ENCODE measurements at regions not wholly inside any gene's neighbourhood (a gene's known extent, or its start where the extent isn't known, plus 50 kb on each side); places are given as distances from the start of the nearest gene placed in this dataset.
"Not testable (repeated sequence)": the region's sequence is repeated elsewhere in the genome, so short reads cannot be mapped to it uniquely, and the experiment has no call there.

GRCh38 chr15:20215700-20216099, 325.9 kb downstream of the GOLGA6L6 start:
- TF ChIP-seq CTCF (IDR thresholded peaks at IDR 0.05); REST (IDR thresholded peaks at IDR 0.05; ENCODE audit: insufficient read depth in 1 of 2, low read depth in 2 of 2, low read length in 1 of 2); SIN3A (IDR thresholded peaks at IDR 0.05; ENCODE audit: borderline replicate concordance, insufficient read depth, low read depth, low read length); POLR2AphosphoS5 (IDR thresholded peaks at IDR 0.05; ENCODE audit: low read depth, low read length): not testable (repeated sequence)

Measured in Panc1 (cell line).